ENCODE measurements at regions not wholly inside any gene's neighbourhood (a gene's known extent, or its start where the extent isn't known, plus 50 kb on each side); places are given as distances from the start of the nearest gene placed in this dataset.

DNA sequence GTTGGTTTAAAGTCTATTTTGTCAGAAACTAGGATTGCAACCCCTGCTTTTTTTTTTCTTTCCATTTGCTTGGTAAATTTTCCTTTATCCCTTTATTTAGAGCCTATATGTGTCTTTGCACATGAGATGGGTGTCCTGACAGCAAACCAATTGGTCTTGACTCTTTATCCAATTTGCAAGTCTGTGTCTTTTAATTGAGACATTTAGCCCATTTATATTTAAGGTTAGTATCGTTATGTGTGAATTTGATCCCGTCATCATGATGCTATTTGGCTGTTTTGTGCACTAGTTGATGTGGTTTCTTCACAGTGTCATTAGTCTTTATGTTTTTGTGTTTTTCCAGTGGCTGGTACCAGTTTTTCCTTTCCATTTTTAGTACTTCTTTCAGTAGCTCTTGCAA is 127.7 kb upstream of the ZNF267 start:
- DNase-seq, result no peak
- TF ChIP-seq POLR2AphosphoS5 (IDR thresholded peaks at IDR 0.05), result no peak
- TF ChIP-seq POLR2A (IDR thresholded peaks at IDR 0.05), result no peak
- TF ChIP-seq EP300 (IDR thresholded peaks at IDR 0.05), result no peak
- TF ChIP-seq, protein P1, sequence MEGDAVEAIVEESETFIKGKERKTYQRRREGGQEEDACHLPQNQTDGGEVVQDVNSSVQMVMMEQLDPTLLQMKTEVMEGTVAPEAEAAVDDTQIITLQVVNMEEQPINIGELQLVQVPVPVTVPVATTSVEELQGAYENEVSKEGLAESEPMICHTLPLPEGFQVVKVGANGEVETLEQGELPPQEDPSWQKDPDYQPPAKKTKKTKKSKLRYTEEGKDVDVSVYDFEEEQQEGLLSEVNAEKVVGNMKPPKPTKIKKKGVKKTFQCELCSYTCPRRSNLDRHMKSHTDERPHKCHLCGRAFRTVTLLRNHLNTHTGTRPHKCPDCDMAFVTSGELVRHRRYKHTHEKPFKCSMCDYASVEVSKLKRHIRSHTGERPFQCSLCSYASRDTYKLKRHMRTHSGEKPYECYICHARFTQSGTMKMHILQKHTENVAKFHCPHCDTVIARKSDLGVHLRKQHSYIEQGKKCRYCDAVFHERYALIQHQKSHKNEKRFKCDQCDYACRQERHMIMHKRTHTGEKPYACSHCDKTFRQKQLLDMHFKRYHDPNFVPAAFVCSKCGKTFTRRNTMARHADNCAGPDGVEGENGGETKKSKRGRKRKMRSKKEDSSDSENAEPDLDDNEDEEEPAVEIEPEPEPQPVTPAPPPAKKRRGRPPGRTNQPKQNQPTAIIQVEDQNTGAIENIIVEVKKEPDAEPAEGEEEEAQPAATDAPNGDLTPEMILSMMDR (IDR thresholded peaks at IDR 0.05), result no peak
- no peak overlapping the region for H3K4me3 ChIP-seq
- 83 to 98% methylated on average over 2 of the region's 2 CpGs for WGBS, 2 donors
- H3K27me3 ChIP-seq, result no peaks in the 10 kb centered on the region
- peaks cover 70 to 96% (median 88%) of the 10 kb centered on the region in 4 donors for H3K9me3 ChIP-seq
- no peak overlapping the region for H3K27ac ChIP-seq
- ATAC-seq (ENCODE audit: low FRiP score in 2 of 2), result no peak
- H3K4me1 ChIP-seq, result no peaks in the 10 kb centered on the region
- H3K36me3 ChIP-seq, result peaks cover 7 to 40% (median 24%) of the 10 kb centered on the region in 4 donors

DNA sequence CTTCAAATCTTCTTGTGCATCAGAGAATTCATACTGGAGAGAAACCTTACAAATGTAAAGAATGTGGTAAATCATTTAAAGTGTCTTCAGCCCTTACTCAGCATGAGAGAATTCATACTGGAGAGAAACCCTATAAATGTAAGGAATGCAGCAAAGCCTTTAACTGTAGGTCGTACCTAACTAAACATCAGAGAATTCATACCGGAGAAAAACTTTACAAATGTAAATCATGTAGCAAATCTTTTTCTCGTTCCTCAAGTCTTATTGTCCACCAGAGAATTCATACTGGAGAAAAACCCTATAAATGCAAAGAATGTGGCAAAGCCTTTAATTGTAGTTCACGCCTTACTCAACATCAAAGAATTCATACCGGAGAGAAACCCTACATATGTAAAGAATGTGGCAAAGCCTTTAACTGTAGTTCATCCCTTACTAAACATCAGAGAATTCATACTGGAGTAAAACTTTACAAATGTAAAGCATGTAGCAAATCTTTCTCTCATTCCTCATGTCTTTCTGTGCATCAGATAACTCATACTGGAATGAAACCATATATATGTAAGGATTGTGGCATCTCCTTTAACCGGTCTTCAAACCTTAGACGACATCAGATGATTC is 118.5 kb upstream of the ZNF267 start:
- DNase-seq (no peak), ATAC-seq (ENCODE audit: low FRiP score in 2 of 2) (no peak)
- Histone ChIP-seq H3K27ac (no peak overlapping the region), H3K27me3 (no peaks in the 10 kb centered on the region), H3K9me3 (peaks cover 91 to 95% (median 94%) of the 10 kb centered on the region in 4 donors), H3K4me1 (no peaks in the 10 kb centered on the region), H3K4me3 (no peak overlapping the region), H3K36me3 (peaks cover 6 to 43% (median 29%) of the 10 kb centered on the region in 4 donors)
- no peak for TF ChIP-seq EP300 (IDR thresholded peaks at IDR 0.05)
- TF ChIP-seq POLR2AphosphoS5 (IDR thresholded peaks at IDR 0.05), result no peak
- TF ChIP-seq POLR2A (IDR thresholded peaks at IDR 0.05), result no peak
- TF ChIP-seq, protein P1 (IDR thresholded peaks at IDR 0.05), result no peak
- WGBS, 2 donors, result 95% methylated on average over 7 of the region's 7 CpGs

DNA sequence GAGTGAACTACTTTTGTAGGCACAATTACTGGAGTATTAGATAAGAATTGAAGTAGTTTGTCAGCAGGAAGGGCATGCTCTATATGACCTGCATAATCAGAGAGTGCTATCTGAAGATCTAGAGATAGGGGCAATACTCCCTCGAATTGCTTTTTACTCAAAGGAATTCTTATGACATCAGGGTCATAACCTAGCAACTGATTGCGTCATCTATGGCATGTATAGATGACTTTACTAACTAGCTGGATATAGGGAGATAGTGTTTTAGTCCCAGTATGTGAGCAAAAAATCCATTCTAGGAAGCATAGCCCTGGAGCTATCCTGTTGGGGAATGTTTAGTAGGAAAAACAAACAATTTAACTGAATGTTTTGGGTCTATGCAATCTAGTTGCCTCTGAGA is 109.5 kb upstream of the ZNF267 start:
- DNase-seq (no peak), ATAC-seq (ENCODE audit: low FRiP score in 2 of 2) (no peak)
- peaks cover 0 to 6% (median 0%) of the 10 kb centered on the region in 4 donors for H3K36me3 ChIP-seq
- no peak overlapping the region for H3K27ac ChIP-seq
- WGBS, 2 donors, result 96 to 98% methylated on average over 2 of the region's 2 CpGs
- no peaks in the 10 kb centered on the region for H3K27me3 ChIP-seq
- TF ChIP-seq POLR2AphosphoS5 (IDR thresholded peaks at IDR 0.05), result no peak
- TF ChIP-seq, protein P1 (IDR thresholded peaks at IDR 0.05), result no peak
- no peak for TF ChIP-seq EP300 (IDR thresholded peaks at IDR 0.05)
- no peak for TF ChIP-seq POLR2A (IDR thresholded peaks at IDR 0.05)
- no peaks in the 10 kb centered on the region for H3K4me1 ChIP-seq
- H3K9me3 ChIP-seq, result peaks cover 55 to 88% (median 83%) of the 10 kb centered on the region in 4 donors
- H3K4me3 ChIP-seq, result no peak overlapping the region

DNA sequence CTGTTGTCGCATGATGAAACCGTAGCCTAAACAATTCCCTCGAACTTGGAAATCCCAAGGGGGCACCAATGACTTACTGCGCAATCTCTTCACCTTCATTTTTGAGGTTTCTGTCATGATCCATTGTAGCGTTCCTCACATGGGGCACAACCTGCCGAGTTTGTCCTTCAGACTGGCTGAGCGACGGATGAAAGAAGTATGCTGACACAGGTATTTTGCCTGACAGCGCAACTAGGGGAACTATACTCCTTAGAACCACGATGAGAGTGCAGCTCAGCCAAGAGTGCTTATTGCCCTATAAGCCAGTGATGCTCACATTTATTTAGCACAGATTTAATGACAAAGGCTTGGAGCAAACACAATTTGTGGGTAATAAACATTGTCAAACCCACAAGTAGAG is 106.3 kb upstream of the ZNF267 start:
- TF ChIP-seq POLR2A (IDR thresholded peaks at IDR 0.05) (no peak), POLR2AphosphoS5 (IDR thresholded peaks at IDR 0.05) (no peak), EP300 (IDR thresholded peaks at IDR 0.05) (no peak)
- TF ChIP-seq, protein P1 (IDR thresholded peaks at IDR 0.05), result no peak
- Histone ChIP-seq H3K4me1 (no peaks in the 10 kb centered on the region), H3K27me3 (no peaks in the 10 kb centered on the region), H3K9me3 (peaks cover 55 to 96% (median 95%) of the 10 kb centered on the region in 4 donors), H3K4me3 (no peak overlapping the region), H3K36me3 (no peaks in the 10 kb centered on the region), H3K27ac (no peak overlapping the region)
- ATAC-seq (ENCODE audit: low FRiP score in 2 of 2), result no peak
- 95 to 96% methylated on average over 10 of the region's 10 CpGs for WGBS, 2 donors
- DNase-seq, result no peak

DNA sequence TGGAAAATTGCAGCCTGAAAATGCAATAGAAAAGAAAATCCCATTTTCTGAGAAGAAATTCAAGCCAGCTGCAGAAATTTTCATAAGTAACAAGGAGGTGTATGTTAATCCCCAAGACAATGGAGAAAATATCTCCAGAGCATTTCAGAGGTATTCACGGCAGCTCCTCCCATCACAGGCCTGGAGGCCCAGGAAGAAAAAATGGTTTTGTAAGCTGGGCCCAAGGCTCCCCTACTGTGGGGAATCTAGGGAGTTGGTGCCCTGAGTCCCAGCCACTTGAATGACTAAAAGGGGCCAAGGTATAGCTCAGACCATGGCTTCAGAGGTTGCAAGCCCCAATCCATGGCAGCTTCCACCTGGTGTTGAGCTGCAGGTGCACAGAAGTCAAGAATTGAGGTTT is 93.3 kb upstream of the ZNF267 start:
- 90 to 100% methylated on average over 1 of the region's 1 CpG for WGBS, 2 donors
- ATAC-seq (ENCODE audit: low FRiP score in 2 of 2) (no peak), DNase-seq (no peak)
- H3K27me3 ChIP-seq, result no peaks in the 10 kb centered on the region
- no peak for TF ChIP-seq POLR2A (IDR thresholded peaks at IDR 0.05)
- H3K27ac ChIP-seq, result no peak overlapping the region
- no peak overlapping the region for H3K4me3 ChIP-seq
- H3K36me3 ChIP-seq, result no peaks in the 10 kb centered on the region
- H3K9me3 ChIP-seq, result peaks cover 37 to 84% (median 69%) of the 10 kb centered on the region in 4 donors
- H3K4me1 ChIP-seq, result no peaks in the 10 kb centered on the region
